ENCODE measurements at regions not wholly inside any gene's neighbourhood (a gene's known extent, or its start where the extent isn't known, plus 50 kb on each side); places are given as distances from the start of the nearest gene placed in this dataset.

- DNase-seq (ENCODE audit: low read depth) = no peak
- in situ Hi-C loops (cut with HindIII; ENCODE audit: low sequenced_read_pairs) = no loop called here
Observed at GRCh38 chr9:88792502-88792901, 198.8 kb upstream of the S1PR3 start.

GRCh38 chr9:88794100-88794499, 197.2 kb upstream of the S1PR3 start:
- no peak for DNase-seq (ENCODE audit: low read depth)
- no peak overlapping the region for H3K4me3 ChIP-seq (ENCODE audit: low read depth, low read length)
- in situ Hi-C loops (cut with HindIII; ENCODE audit: low sequenced_read_pairs) = no loop called here
- TF ChIP-seq, protein P1, sequence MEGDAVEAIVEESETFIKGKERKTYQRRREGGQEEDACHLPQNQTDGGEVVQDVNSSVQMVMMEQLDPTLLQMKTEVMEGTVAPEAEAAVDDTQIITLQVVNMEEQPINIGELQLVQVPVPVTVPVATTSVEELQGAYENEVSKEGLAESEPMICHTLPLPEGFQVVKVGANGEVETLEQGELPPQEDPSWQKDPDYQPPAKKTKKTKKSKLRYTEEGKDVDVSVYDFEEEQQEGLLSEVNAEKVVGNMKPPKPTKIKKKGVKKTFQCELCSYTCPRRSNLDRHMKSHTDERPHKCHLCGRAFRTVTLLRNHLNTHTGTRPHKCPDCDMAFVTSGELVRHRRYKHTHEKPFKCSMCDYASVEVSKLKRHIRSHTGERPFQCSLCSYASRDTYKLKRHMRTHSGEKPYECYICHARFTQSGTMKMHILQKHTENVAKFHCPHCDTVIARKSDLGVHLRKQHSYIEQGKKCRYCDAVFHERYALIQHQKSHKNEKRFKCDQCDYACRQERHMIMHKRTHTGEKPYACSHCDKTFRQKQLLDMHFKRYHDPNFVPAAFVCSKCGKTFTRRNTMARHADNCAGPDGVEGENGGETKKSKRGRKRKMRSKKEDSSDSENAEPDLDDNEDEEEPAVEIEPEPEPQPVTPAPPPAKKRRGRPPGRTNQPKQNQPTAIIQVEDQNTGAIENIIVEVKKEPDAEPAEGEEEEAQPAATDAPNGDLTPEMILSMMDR (IDR thresholded peaks at IDR 0.05; ENCODE audit: low read depth, low read length, missing control alignments) = no peak

More at GRCh38 chr9:88792502-88792901, 198.8 kb upstream of the S1PR3 start:
- TF ChIP-seq, protein P1 (IDR thresholded peaks at IDR 0.05; ENCODE audit: low read depth, low read length, missing control alignments) = no peak
- H3K4me3 ChIP-seq (ENCODE audit: low read depth, low read length) = no peak overlapping the region

GRCh38 chr9:88796947-88797346, 194.3 kb upstream of the S1PR3 start:
- in situ Hi-C loops (cut with HindIII; ENCODE audit: low sequenced_read_pairs) = no loop called here

DNA sequence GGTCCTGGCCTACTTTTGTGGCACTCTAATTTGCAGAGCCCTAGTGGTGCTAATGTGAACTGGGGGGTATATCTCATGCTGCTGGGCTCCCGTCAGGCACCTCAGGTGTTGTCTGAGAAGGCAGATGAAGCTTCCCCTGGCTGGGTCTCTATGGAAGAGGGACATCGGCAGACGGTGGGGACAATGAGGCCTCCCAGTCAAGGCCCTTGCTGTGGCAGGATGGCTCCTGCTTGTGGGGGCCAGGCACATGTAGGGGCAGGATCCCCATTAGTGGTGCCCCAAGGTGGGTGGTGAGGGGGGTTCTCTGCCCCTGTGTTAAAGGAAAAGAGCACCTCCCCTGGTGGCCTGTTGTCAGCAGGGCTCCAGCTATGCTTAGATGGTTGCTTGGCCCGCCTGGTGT, 192.8 kb upstream of the S1PR3 start:
- in situ Hi-C loops (cut with HindIII; ENCODE audit: low sequenced_read_pairs) = no loop called here
- H3K4me3 ChIP-seq (ENCODE audit: low read depth, low read length) = no peak overlapping the region
- no peak for DNase-seq (ENCODE audit: low read depth)
- TF ChIP-seq, protein P1 (IDR thresholded peaks at IDR 0.05; ENCODE audit: low read depth, low read length, missing control alignments) = no peak

More at GRCh38 chr9:88796947-88797346, 194.3 kb upstream of the S1PR3 start:
- no peak for DNase-seq (ENCODE audit: low read depth)
- no peak overlapping the region for H3K4me3 ChIP-seq (ENCODE audit: low read depth, low read length)
- TF ChIP-seq, protein P1 (IDR thresholded peaks at IDR 0.05; ENCODE audit: low read depth, low read length, missing control alignments) = no peak

GRCh38 chr9:88799541-88800328, 191.5 kb upstream of the S1PR3 start:
- DNase-seq (ENCODE audit: low read depth) = no peak
- no peak overlapping the region for H3K4me3 ChIP-seq (ENCODE audit: low read depth, low read length)
- in situ Hi-C loops (cut with HindIII; ENCODE audit: low sequenced_read_pairs) = no loop called here
- TF ChIP-seq, protein P1 (IDR thresholded peaks at IDR 0.05; ENCODE audit: low read depth, low read length, missing control alignments) = no peak

DNA sequence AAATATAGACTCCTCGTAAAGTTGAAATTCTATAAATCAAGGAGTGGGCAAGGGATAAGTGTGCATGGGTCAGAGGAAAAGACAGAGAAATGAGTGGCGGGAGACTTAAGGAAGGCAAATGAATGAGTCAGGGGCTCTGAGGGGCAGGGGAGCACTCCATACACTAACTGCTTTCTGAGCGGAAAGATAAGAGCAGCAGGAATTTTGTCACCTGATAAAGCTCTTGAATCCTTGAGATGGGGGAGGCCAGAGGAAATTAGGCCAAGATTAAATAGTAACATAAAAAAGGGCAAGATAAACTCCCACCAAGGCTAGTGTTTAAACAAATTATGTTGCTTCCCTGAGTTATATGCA, 191.0 kb upstream of the S1PR3 start:
- in situ Hi-C loops (cut with HindIII; ENCODE audit: low sequenced_read_pairs) = no loop called here
- TF ChIP-seq, protein P1 (IDR thresholded peaks at IDR 0.05; ENCODE audit: low read depth, low read length, missing control alignments) = no peak
- no peak for DNase-seq (ENCODE audit: low read depth)
- no peak overlapping the region for H3K4me3 ChIP-seq (ENCODE audit: low read depth, low read length)
